HG03378 (cell line): ENCODE measurements at regions not wholly inside any gene's neighbourhood (a gene's known extent, or its start where the extent isn't known, plus 50 kb on each side); places are given as distances from the start of the nearest gene placed in this dataset.

ENCODE experiments used
- ATAC-seq: cut with Tn5 transposase; IDR thresholded peaks from one replicate; pipeline ENCODE4 v1.9.1; 2021; ENCODE audit warnings: mild to moderate bottlenecking, moderate library complexity; ENCODE audit not compliant: unreplicated experiment

DNA sequence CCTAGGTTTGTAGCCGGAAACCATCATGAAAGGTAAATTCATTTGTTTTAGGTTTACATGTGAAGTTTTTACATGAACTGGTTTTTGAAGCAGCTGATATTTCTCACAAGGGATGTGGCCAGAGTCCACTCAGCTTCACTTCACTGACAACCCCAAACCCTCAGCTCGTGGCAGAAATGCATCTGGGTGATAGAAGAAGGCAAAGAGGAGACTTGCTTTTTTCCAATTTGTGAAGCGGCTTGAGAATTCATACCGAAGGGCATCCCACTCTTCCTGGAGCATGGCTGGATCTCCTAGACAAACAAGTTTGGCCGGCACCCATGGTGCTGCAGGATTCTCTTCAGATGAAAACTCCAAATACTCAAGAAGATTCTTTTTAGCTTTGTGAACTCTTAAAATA is 392.8 kb upstream of the CNR1 start:
- ATAC-seq, result no peak

DNA sequence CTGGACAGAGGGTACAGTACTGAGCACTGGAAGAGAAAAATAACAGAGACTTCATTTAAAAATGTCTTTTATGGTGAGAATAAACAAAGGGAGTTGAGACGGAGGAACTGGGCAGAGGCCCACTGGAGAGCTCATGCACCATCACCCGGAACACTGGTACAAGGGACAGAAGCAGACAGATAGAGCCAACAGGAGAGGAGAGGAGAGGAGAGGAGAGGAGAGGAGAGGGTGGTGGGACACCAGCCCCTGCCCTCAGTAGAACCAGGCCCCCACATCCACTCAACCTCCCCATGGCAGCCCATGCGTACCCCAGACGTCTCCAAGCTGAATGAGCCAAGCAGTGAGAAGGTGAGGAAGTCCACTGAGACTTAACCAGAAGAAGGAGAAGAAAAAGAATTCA is 390.5 kb upstream of the CNR1 start:
- no peak for ATAC-seq

DNA sequence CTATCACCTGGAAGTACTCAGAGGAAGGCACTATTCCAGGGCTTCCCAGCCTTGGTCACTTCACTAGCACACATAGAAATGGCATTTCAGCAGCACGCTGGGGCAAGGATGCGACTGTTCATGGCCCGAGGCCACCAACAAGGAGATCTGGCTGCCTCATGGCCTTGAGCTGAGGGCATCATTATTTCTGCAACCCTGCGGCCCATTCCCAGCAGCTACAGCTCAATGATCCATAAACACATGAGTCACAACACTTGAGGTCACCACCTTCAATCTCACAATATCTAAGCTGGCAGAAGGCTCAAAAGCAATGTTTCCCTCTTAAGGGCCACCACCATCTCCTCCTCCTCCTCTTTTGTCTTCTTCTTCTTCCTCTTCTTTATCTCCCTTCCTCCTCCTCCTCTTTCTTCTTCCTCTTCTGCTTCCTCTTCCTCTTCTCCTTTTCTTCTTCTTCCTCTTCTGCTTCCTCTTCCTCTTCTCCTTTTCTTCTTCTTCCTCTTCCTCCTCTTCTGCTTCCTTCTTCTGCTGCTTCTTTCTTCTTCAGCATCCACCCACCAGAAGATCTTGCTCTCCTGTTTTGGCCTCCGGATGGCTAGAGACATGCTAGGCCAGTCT is 382.9 kb upstream of the CNR1 start:
- no peak for ATAC-seq

GRCh38 chr6:88547768-88548167 is 381.6 kb upstream of the CNR1 start:
- no peak for ATAC-seq

- ATAC-seq, result no peak
These were observed 379.8 kb upstream of the CNR1 start for GRCh38 chr6:88545991-88546390.

GRCh38 chr6:88544986-88545612 is 379.0 kb upstream of the CNR1 start:
- no peak for ATAC-seq

DNA sequence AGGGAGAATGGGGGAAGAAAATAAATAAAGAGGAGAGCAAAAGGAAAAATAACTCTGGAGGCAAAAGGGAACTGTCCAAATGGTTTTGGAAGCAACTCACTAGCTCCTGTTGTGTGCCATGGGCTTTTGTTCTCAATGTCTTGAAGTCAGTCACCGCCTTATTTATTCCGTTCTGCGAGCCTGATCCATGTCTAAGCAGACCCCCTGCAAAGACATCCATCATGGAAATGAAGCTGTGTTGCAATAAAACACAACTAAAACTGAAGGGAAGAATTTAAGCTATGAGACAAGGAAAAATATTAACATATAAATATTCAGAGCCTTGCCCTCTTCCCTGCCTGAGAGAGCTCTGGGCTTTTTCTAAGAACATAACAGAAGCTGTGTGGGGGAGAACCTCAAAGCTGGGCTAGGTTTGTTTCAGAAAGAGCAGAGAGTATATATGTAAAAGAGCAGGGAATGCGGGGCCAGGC is 373.2 kb upstream of the CNR1 start:
- no peak for ATAC-seq

DNA sequence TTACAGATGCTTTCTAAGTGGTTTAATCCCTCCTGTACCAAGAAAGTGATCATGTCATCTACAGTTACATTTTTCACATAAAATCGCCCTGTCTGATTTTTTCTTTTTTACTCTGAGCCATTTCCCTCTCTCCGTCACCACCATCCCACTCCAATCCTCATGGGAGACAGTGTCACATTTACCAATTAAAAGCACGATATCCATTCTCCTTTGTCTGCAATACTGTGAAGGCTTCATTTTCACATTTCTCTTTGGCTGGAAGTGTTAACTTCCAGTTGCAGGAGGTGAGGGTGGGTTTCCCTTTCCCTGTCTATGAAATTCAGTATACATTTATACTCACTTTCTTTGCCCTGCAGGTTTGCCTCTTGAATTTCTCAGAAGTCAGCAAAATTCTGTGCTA is 372.7 kb upstream of the CNR1 start:
- ATAC-seq, result no peak

GRCh38 chr6:88538130-88538706 is 372.1 kb upstream of the CNR1 start:
- no peak for ATAC-seq

- ATAC-seq, result no peak
These were observed 370.0 kb upstream of the CNR1 start for GRCh38 chr6:88536071-88536625.

GRCh38 chr6:88535306-88535705 is 369.2 kb upstream of the CNR1 start:
- ATAC-seq, result no peak

- ATAC-seq, result no peak
These were observed 366.2 kb upstream of the CNR1 start for GRCh38 chr6:88532241-88532860.

GRCh38 chr6:88529726-88530125 is 363.6 kb upstream of the CNR1 start:
- no peak for ATAC-seq

GRCh38 chr6:88520445-88520844 is 354.3 kb upstream of the CNR1 start:
- ATAC-seq, result no peak

- ATAC-seq, result no peak
These were observed 353.8 kb upstream of the CNR1 start for GRCh38 chr6:88520017-88520338.

DNA sequence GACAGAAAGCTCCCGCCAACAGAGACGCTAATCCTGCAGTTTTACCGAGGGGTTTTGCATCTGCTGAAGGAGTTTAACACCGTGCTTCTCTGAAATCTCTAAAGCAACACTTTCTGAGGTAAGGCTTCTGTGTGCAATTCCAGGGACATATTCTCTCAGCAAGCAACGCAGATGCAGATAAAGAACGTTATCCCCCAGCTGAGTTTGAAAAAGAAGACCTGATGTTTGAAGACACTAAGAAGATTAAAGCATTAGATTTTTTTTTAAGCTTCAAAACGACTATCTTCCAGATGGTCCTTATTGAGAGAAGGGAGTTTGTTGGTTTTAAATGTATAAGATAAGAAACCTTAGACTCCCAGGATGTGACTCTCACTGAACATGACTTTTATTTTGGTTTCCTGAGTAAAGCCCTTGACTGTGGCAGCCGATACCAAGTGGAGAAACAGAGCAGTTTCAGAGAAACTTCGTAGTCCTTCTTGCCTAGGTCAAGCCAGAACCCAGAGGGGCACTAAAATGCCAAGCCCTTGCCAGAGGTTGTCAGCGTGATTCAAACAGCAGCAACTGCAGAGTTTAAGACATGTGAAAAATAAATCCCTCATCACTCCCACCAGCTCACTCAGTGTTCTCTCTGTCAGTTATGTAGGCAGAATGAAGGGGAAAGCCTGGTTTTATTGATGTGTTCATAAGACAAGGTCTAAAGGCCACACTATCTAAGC is 353.3 kb upstream of the CNR1 start:
- no peak for ATAC-seq

DNA sequence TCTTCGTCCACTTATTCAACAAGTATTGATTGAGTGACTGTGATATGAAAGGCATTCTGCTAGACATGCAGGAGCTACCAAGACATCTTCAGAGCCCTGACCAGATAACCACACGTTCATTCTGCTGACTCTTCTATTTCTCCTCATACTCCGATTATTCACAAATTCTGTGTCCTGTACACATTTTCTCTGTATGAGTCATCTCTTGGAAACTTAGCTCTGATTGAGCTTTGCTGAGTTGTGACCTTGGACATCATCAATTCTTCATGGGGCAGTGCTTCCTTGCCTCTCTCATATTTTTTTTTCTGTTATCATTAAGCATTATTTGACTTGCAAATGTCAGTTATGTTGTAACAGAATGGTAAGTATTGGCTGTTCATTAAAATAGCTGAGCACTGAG is 351.6 kb upstream of the CNR1 start:
- ATAC-seq, result no peak

DNA sequence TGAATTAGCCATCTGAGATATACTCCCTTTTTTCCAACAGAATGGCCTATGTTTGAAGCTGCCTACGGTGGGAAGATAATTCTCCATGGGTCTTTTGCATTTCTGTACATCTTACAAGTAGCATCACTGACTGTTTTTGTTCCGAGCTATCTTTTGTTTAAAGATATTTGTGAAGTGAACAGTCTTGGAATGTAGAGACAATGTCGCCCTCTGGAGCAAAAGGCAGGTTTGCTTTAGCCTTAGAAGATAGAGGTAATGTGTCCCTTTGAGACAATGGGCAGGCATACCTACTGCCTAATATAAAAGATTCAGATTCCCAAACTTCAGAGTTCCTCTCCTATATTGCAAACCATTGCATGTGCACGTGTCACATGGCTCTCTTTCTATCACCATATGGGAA is 347.8 kb upstream of the CNR1 start:
- no peak for ATAC-seq

GRCh38 chr6:88513471-88513870 is 347.3 kb upstream of the CNR1 start:
- no peak for ATAC-seq

DNA sequence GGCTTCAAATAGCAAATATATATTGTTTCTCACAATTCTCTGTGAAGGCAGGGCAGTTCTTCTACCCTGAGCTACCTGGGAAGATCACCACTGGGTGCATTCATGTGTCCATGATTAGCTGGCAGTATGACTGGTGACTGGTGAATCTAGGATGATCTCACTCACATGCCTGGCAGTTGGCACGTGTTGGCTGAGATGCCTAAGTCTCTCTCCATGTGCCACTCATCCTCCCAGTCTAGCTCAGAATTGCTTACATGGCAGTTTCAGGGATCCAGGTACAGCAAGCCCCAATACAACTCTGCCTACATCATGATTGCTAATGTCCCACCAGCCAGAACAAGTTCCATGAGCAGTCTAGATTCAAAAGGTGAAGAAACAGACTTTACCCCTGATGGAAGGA is 346.8 kb upstream of the CNR1 start:
- ATAC-seq, result no peak

- no peak for ATAC-seq
These were observed 336.2 kb upstream of the CNR1 start for GRCh38 chr6:88502391-88502790.
